Caco-2 (cell line): ENCODE measurements at regions not wholly inside any gene's neighbourhood (a gene's known extent, or its start where the extent isn't known, plus 50 kb on each side); places are given as distances from the start of the nearest gene placed in this dataset.

Experiments
- BruUV-seq: library from RNA; stranded (reverse); fragments of 400-500 nt; replicated peaks from 2 replicates; lab custom pipeline; 2021; lab: Mats Ljungman, UMichigan
- CTCF ChIA-PET: fragments of 300-600 bp; sonication (Branson Sonifier 250); formaldehyde crosslinking; loops from one replicate; lab custom pipeline; 2022; ENCODE audit warnings: antibody characterized with exemption; lab: Charles Lee
- POLR2A ChIA-PET: fragments of 300-600 bp; sonication (Branson Sonifier 250); formaldehyde crosslinking; loops from one replicate; lab custom pipeline; 2022; ENCODE audit warnings: antibody characterized with exemption; lab: Charles Lee
- DNase-seq, 2 experiments: peaks; one replicate each; pipeline versions ENCODE4 v3.0.0 to v3.0.0-alpha.2; 2020 to 2022
- H3K27me3 ChIP-seq: replicated peaks from 2 replicates; pipeline ENCODE4 v1.6.0; 2011; ENCODE audit warnings: low read length; ENCODE audit not compliant: control insufficient read depth, insufficient read depth
- H3K36me3 ChIP-seq: 2 replicates; pipeline ENCODE4 v1.5.1; 2011; ENCODE audit warnings: low read length; ENCODE audit not compliant: control insufficient read depth, insufficient read depth
- H3K4me1 ChIP-seq: fragments of 250-450 bp; sonication (Bioruptor Pico); 2 replicates; pipeline ENCODE4 v1.5.1; 2020; ENCODE audit warnings: mild to moderate bottlenecking
- H3K4me3 ChIP-seq: 2 replicates; pipeline ENCODE4 v1.5.1; 2011; ENCODE audit warnings: low read depth, mild to moderate bottlenecking, control low read depth, low read length
- H3K9me3 ChIP-seq: fragments of 250-450 bp; sonication (Bioruptor Pico); 2 replicates; pipeline ENCODE4 v1.5.1; 2020; ENCODE audit warnings: mild to moderate bottlenecking, moderate library complexity
- H3K27ac Mint-ChIP-seq: one replicate; pipeline ENCODE4 v1.8.0; 2022; ENCODE audit warnings: mixed read lengths; ENCODE audit not compliant: unreplicated experiment
- H3K27me3 Mint-ChIP-seq: one replicate; pipeline ENCODE4 v1.8.0; 2022; ENCODE audit warnings: mixed read lengths; ENCODE audit not compliant: insufficient read depth, unreplicated experiment
- H3K36me3 Mint-ChIP-seq: one replicate; pipeline ENCODE4 v1.8.0; 2022; ENCODE audit warnings: mild to moderate bottlenecking, mixed read lengths; ENCODE audit not compliant: insufficient read depth, unreplicated experiment
- H3K4me1 Mint-ChIP-seq: one replicate; pipeline ENCODE4 v1.8.0; 2022; ENCODE audit warnings: low read depth, mixed read lengths; ENCODE audit not compliant: unreplicated experiment
- H3K4me3 Mint-ChIP-seq: one replicate; pipeline ENCODE4 v1.8.0; 2022; ENCODE audit warnings: mild to moderate bottlenecking, moderate library complexity, mixed read lengths; ENCODE audit not compliant: unreplicated experiment
- H3K9me3 Mint-ChIP-seq: one replicate; pipeline ENCODE4 v1.8.0; 2022; ENCODE audit warnings: mixed read lengths; ENCODE audit not compliant: unreplicated experiment
- intact Hi-C: fragments of 100-400 bp; cut with micrococcal nuclease; formaldehyde crosslinking; loops from one replicate; pipeline ENCODE4 v1.10.0; 2022; ENCODE audit not compliant: unreplicated experiment
- TF ChIP-seq, protein P1 (sequence below), 2 experiments: fragments of 200-600 bp in 1 of 2; IDR thresholded peaks; 1 replicate in 1 of 2; 2 replicates in 1 of 2; pipeline versions ENCODE4 v1.5.1 to v1.8.0; 2011 to 2022; ENCODE audit warnings: antibody characterized with exemption in 1 of 2, control low read depth in 1 of 2, inconsistent platforms in 1 of 2, low read depth in 1 of 2, low read length in 1 of 2, mild to moderate bottlenecking in 1 of 2, moderate library complexity in 1 of 2; ENCODE audit not compliant: insufficient read depth in 1 of 2, severe bottlenecking in 1 of 2, unreplicated experiment in 1 of 2

DNA sequence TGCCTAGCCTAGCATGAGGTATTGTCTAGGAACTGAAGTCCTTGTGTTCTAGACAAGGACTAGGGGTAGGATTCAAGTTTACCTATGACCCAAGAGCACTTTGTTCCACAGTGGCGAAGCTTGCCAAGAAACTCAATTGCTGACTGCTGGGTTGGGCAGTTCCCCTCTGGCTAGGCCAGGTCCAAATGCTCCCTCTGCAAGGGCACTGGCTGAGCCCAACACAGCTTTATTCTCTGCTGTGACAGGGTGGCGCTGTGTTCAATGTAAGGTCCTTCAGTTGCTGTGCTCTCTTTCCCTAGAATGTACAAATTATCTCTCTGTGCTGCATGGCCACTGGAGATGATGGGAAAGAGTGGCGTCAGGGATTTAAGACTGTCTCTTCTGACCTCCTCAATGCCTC, 950.8 kb downstream of the HACE1 start:
- H3K4me1 Mint-ChIP-seq: no peaks in the 10 kb centered on the region
- H3K9me3 Mint-ChIP-seq: no peaks in the 10 kb centered on the region
- DNase-seq: no peak
- intact Hi-C loops: no loop called here
- TF ChIP-seq, protein P1, sequence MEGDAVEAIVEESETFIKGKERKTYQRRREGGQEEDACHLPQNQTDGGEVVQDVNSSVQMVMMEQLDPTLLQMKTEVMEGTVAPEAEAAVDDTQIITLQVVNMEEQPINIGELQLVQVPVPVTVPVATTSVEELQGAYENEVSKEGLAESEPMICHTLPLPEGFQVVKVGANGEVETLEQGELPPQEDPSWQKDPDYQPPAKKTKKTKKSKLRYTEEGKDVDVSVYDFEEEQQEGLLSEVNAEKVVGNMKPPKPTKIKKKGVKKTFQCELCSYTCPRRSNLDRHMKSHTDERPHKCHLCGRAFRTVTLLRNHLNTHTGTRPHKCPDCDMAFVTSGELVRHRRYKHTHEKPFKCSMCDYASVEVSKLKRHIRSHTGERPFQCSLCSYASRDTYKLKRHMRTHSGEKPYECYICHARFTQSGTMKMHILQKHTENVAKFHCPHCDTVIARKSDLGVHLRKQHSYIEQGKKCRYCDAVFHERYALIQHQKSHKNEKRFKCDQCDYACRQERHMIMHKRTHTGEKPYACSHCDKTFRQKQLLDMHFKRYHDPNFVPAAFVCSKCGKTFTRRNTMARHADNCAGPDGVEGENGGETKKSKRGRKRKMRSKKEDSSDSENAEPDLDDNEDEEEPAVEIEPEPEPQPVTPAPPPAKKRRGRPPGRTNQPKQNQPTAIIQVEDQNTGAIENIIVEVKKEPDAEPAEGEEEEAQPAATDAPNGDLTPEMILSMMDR (IDR thresholded peaks at IDR 0.05; ENCODE audit: insufficient read depth in 1 of 2, low read depth in 1 of 2, low read length in 1 of 2, severe bottlenecking in 1 of 2, unreplicated experiment in 1 of 2): no peak
- H3K27ac Mint-ChIP-seq: no peak overlapping the region
- ChIA-PET CTCF (no interaction called here), POLR2A (no interaction called here)
- Histone ChIP-seq H3K27me3 (no peaks in the 10 kb centered on the region), H3K4me3 (no peak overlapping the region), H3K36me3 (no peaks in the 10 kb centered on the region), H3K4me1 (no peaks in the 10 kb centered on the region), H3K9me3 (no peaks in the 10 kb centered on the region)
- no peaks in the 10 kb centered on the region for H3K27me3 Mint-ChIP-seq
- no TSS peak for BruUV-seq
- no peak overlapping the region for H3K4me3 Mint-ChIP-seq
- H3K36me3 Mint-ChIP-seq: no peaks in the 10 kb centered on the region

DNA sequence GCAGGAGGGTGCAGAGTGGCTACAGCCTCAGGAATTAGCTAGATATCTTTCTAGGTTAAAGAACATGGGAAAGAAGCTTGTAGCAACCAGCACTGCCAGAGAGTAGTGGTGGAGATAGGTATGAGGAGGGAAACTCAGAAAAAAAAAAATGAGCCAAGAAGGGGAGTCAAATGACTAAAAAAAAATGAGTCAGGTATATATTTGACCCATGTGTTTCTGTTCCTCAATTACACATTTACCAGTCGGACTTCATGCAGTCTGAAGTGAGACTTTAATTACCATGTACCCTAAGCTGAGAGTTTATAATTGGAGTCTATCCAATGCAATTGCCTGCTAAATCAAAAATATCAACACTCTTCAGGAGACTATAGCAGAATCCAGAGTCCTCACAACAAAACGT, 964.6 kb downstream of the HACE1 start:
- TF ChIP-seq, protein P1 (IDR thresholded peaks at IDR 0.05; ENCODE audit: insufficient read depth in 1 of 2, low read depth in 1 of 2, low read length in 1 of 2, severe bottlenecking in 1 of 2, unreplicated experiment in 1 of 2): no peak
- Mint-ChIP-seq H3K9me3 (no peaks in the 10 kb centered on the region), H3K36me3 (no peaks in the 10 kb centered on the region), H3K27ac (no peak overlapping the region), H3K27me3 (no peaks in the 10 kb centered on the region), H3K4me3 (no peak overlapping the region), H3K4me1 (no peaks in the 10 kb centered on the region)
- intact Hi-C loops: no loop called here
- no peaks in the 10 kb centered on the region for H3K4me1 ChIP-seq
- no peaks in the 10 kb centered on the region for H3K9me3 ChIP-seq
- no peak for DNase-seq
- ChIA-PET POLR2A (no interaction called here), CTCF (no interaction called here)
- no peaks in the 10 kb centered on the region for H3K27me3 ChIP-seq
- no peaks in the 10 kb centered on the region for H3K36me3 ChIP-seq
- no peak overlapping the region for H3K4me3 ChIP-seq
- no TSS peak for BruUV-seq

DNA sequence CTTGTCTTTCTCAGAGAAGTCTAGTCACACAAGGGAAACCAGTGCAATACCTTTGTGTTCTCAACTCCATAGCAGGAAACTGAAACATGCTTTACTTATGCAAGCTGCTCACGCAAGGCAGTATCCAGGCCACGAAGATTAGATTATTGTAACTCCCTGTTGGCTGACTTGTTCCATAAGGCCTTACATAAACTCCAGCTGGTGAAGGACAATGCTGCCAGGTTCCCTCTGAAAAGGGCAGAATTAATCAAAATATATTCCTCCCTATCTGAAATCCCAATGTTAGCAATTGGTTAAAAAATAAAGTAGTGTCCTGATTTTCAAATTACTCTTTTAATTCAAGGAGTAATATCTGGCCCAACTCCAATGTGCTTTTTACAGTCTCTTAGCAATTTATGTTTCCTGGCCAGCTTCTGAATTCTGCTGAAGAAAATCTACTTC, 966.6 kb downstream of the HACE1 start:
- POLR2A ChIA-PET: no interaction called here
- H3K4me1 ChIP-seq: no peaks in the 10 kb centered on the region
- no TSS peak for BruUV-seq
- CTCF ChIA-PET: no interaction called here
- Mint-ChIP-seq H3K4me1 (no peaks in the 10 kb centered on the region), H3K9me3 (no peaks in the 10 kb centered on the region), H3K36me3 (no peaks in the 10 kb centered on the region), H3K27ac (no peak overlapping the region), H3K27me3 (no peaks in the 10 kb centered on the region), H3K4me3 (no peak overlapping the region)
- H3K4me3 ChIP-seq: no peak overlapping the region
- H3K36me3 ChIP-seq: no peaks in the 10 kb centered on the region
- TF ChIP-seq, protein P1 (IDR thresholded peaks at IDR 0.05; ENCODE audit: insufficient read depth in 1 of 2, low read depth in 1 of 2, low read length in 1 of 2, severe bottlenecking in 1 of 2, unreplicated experiment in 1 of 2): no peak
- H3K9me3 ChIP-seq: no peaks in the 10 kb centered on the region
- DNase-seq: no peak
- intact Hi-C loops: no loop called here
- no peaks in the 10 kb centered on the region for H3K27me3 ChIP-seq
